UCSD-AML1 (cell line): ENCODE measurements at regions not wholly inside any gene's neighbourhood (a gene's known extent, or its start where the extent isn't known, plus 50 kb on each side); places are given as distances from the start of the nearest gene placed in this dataset.

ENCODE experiments used
- DNase-seq: peaks from one replicate; lab custom pipeline; 2025; ENCODE audit not compliant: unreplicated experiment; lab: John Stamatoyannopoulos, UW

GRCh38 chr2:8462280-8462679 is 219.6 kb upstream of the ID2 start:
- DNase-seq = no peak

DNA sequence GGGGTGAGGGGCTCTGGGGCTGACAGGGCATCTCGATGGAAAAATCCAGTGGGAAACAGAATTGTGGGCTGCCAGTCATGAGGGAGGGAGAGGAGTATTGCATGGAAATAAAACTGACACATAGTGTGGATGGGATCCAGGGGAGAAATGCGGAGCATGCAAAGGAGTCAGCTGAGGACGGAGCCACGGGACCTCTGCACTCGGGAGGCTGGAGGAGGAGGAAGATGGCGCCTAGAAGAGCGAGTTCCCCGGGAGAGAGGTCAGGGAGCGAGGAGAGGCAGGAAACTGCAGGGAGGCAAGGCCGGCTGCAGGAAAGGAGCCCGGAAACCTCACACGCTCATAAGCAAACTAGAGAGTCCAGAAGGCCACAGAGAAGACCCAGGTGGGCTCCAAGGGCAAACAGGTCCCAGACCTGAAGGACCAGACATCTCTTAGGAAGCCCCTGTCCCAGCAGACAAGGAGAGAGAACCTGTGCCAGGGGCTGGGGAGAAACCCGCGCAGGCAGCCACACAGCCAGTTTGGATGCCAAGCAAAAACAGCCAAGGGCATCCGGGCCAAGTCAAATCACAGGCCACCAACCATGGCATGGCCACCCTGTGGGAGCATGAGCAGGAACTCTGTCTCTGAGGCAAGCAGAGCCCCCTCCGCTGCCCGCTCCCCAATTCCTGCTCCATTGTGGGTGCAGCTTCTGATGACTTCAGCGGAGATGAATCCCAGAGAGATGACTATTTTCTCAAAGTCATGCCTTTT is 218.8 kb upstream of the ID2 start:
- DNase-seq = no peak

DNA sequence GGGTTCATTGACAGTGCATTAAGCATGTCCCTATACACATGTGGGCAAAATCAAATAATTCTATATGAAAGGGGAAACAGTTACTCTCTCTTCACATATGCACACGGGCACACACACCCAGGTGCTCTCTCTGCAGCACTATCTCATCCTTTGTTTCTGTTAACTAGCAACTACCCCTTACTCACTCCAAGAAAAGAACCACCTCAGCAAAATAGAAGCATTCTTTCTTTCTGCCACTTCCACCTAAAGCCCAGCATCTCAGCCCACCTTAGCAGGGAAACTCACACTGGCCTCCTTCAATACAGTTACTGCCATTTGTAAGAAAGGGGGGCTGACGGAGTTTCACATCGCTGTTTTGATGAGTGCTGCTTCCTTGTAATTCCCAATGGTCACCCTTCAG is 216.3 kb upstream of the ID2 start:
- DNase-seq = no peak

- no peak for DNase-seq
Observed at GRCh38 chr2:8469709-8470493, 212.0 kb upstream of the ID2 start.

GRCh38 chr2:8472545-8473323 is 209.1 kb upstream of the ID2 start:
- DNase-seq = peak; percentile 47

GRCh38 chr2:8475349-8476031 is 206.4 kb upstream of the ID2 start:
- no peak for DNase-seq

DNA sequence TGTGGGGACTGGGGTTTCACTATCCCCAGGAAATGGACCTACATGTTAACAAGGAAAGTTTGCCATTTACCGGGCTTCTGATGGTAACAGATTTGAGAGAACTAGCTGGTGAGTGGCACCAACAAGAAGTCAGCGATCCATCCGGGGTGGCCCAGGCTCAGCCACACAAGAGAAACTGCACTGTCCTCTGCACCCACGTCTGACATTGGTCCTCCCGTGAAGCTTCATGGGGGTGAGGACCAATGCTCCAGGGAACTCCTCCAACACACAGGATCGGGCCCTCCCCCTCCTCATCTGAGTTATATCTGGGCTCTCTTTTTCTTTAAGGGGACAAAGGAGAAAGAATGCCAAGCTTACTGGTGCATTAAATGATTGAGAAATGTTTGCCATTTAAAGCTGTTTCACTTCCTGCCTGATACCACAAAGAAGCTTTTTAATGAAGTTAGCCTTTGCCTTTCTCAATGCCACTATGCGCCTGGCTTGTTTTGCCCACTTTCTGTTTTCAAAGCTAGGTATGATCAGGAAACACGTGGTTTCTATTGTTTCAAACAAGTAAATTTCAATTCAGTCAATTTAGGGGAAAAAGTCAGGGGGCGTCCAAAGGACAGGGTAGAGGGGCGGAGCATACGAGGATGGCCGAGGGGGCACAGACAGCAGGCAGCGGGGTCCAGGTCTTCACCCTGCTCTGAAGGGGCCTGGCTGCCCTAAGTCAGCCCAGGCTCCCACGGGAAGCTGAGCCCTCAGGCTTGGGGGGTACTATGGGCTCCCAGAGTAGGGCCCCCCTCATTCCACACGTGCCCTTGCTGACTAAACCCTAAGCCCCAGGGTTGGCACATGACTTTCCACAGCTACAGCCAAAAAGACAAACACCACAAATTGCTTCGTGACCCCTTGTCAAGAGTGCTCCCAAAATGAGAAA is 204.0 kb upstream of the ID2 start:
- DNase-seq = no peak

DNA sequence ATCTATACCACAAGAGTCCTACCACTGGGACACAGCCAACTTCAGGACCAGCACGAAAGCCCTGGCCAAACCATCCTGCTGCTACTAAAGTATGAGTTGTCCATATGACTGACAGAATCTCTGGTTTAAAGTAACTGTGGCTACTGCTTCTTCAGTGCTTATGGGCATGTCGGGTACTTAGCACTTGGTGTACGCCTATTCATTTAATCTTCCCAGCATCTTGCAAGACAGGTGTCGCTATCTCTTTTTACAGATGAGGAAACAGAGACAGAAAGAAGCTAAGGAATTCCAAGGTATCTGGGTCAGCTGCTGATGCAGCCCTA is 203.4 kb upstream of the ID2 start:
- no peak for DNase-seq

DNA sequence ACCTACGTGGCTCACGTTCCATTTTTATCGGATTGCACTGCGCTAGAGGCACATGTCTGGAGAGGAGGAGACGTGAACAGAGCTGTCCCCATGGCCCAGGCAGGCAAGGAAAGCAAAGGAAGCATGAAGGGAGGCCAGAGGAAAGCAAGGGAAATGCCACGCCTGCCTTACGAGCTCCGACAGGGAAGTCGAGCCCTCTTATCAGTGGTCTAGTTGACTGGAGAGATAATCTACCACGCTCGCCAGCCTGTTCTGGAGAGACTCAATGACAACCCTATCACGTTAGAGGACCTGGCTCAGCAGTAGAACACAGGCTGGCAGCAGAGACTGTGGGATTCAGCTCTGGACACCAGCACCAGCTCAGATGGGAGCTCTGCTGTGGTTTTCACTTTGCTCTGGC is 202.6 kb upstream of the ID2 start:
- DNase-seq = peak; percentile 42

DNA sequence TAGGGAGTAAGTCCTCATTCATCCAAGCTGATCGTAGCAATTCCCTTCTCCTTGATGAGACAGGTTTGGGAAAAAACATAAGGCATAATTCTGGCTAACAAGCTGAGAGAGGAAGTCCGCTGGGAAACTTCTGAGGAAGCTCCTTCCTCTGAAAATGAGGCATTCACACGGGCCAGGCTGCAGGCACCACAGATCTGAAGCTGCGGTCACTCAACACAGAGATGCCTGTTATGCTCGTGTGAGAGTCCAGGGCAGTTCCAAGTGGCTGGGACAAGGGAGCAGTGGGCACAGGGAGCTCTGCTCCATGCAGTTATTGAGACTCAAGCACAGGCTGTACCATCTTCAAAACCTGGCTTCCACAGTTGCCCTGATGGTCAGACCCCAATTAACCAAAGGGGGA is 200.9 kb upstream of the ID2 start:
- no peak for DNase-seq

DNA sequence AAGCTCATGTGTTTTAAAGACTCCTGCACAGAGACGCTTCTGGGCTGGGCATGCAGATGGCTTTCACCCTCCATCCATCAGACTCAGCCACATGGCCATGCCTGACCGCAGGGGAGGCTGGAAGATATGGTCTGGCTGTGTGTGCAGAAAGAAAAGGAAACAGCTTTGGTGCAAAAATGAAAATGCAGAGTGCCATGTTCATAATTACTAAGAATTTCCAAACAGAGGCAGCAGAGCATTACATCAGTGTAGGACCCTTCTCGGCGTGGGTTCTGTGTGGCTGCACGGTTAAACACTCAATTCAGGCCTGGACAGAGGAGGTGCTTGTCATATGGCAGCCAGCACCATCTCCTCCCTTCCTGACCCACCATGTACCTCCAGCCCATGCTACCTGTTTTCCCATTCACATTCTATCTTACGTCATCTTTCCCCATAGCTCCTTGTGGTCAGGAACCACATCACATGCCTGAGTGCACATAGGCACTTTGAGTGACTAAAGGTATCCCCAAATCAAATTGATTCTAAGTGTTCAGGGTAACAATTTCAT is 200.3 kb upstream of the ID2 start:
- DNase-seq = peak; percentile 63

GRCh38 chr2:8482432-8482831 is 199.4 kb upstream of the ID2 start:
- DNase-seq = no peak

GRCh38 chr2:8484502-8485283 is 197.2 kb upstream of the ID2 start:
- no peak for DNase-seq

- DNase-seq = no peak
Observed at GRCh38 chr2:8485736-8486135, 196.1 kb upstream of the ID2 start.

- no peak for DNase-seq
Observed at GRCh38 chr2:8486141-8486540, 195.7 kb upstream of the ID2 start.

DNA sequence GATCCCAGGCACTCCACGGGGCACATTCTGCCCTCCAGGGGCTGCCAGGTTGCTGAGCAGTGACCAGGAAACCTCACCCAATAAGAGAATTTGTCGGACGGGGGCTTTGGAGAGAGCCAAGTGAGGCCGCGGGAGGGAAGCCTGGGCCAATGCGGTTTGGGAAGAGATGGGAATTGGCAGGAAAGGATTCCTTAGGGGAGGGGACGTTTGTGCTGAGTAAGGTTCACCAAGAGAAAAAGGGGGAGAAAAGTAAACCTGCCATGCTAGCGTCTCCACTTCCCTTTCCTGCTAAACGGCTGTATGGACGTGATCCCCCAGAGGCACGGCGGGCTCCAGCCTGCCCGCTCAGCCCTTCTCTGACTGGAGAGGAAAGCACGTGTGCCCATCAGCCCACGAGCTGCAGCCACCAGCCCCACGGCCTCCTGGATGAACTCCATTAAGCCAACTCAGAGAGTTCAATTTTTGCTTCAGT is 194.4 kb upstream of the ID2 start:
- peak; percentile 47 for DNase-seq

GRCh38 chr2:8488001-8488738 is 193.7 kb upstream of the ID2 start:
- no peak for DNase-seq

GRCh38 chr2:8489221-8489620 is 192.6 kb upstream of the ID2 start:
- DNase-seq = no peak
